GM18511 (cell line): ENCODE measurements at regions not wholly inside any gene's neighbourhood (a gene's known extent, or its start where the extent isn't known, plus 50 kb on each side); places are given as distances from the start of the nearest gene placed in this dataset.

Experiments used
- ATAC-seq: cut with Tn5 transposase; IDR thresholded peaks from one replicate; pipeline ENCODE4 v1.9.1; 2021; ENCODE audit warnings: mild to moderate bottlenecking, moderate library complexity; ENCODE audit not compliant: unreplicated experiment

DNA sequence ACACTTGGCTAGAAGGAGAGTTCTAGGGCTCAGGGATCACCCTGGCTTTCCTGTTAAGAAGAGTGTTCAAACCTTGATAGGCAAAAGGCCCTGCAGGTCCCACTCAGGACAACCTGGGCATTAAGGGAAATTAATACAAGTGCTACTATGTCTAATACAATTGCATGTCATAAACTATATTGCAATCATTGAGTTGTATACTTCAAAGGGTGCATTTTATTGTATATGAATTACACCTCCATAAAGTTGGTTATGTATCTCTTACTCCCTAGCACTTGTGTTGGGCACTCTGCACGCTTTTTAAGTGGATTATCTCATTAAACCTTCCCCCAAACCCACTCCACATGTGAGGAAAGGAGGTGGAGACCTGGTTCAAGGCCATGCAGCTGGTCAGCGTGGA lies 172.1 kb upstream of the GLI2 start:
- ATAC-seq = no peak

DNA sequence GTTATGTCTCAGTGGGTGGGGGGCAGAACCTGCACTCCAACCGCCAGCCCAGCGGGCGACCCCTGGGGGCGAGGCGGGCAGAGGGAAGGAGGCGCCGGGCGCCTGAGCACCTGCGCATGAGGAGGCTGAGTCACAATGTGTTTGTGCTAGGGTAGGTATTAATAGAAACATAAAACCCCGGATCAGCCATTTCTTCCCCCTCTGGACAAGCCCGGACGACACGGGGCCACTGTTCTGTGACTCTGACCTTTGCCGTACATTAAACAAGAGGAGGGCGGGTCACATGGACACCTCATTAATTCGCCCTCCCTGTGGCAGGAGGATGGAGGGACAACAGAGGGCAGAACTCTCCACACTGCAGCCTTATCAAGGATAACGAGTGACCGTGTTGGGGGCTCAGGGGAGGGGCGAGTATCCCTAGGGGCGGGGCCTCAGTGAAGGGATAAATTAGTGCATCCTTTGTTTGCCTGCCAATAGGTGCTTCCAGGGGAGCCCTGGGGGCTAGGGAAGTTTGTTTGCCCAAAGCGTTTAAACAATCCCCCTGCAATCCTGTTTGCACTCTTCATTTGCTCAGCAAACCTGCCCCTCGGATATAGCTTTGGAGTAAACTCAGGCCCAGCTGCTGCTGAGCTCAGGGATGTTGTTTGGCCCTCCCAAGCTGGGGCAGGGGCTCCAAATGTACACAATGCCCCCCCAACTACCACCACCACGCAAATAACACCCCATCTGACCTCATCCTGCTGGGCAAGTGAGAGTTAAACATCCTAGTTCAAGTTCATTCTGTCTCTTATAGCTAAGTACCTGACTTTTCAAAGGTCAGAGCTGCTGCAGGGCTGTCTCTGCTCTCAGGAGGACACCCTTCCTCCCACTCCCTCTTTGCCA lies 171.2 kb upstream of the GLI2 start:
- ATAC-seq = no peak

DNA sequence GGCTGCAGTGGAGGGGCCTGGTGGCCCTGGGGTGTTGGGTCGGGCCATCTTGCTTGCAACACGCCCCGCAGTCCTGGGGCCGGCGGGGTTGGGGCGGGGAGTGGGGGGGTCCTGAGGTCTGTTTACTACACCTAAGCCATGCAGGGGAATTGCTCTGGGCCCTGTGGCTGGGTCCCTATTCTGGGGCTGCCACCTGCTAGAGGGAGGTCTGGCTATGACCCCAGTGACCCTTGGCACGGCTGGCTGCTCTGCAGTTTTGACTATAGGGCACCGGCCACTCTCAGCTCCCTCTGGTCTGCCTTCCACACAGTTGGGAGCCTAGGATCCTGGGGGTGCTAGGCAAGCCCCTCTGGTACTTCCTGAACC lies 170.6 kb upstream of the GLI2 start:
- no peak for ATAC-seq

DNA sequence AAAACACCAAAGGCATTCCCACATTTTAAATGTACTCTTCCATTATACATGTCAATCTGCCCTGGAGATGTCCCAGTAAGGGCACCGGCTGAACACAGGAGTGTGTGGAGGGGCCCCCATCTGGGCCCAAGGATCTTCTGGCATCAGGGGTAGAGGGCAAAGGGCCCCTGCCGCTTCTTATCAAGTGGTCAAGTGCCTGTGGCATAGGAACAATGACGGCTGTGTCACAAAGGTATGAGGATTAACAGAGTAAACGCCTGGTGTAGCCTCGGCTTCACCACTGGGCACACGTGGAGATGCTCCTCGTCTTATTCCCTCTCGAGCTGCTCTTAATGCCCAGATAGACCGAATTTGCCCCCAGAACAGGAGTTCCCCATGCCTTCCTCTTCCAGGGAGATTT lies 169.7 kb upstream of the GLI2 start:
- no peak for ATAC-seq

DNA sequence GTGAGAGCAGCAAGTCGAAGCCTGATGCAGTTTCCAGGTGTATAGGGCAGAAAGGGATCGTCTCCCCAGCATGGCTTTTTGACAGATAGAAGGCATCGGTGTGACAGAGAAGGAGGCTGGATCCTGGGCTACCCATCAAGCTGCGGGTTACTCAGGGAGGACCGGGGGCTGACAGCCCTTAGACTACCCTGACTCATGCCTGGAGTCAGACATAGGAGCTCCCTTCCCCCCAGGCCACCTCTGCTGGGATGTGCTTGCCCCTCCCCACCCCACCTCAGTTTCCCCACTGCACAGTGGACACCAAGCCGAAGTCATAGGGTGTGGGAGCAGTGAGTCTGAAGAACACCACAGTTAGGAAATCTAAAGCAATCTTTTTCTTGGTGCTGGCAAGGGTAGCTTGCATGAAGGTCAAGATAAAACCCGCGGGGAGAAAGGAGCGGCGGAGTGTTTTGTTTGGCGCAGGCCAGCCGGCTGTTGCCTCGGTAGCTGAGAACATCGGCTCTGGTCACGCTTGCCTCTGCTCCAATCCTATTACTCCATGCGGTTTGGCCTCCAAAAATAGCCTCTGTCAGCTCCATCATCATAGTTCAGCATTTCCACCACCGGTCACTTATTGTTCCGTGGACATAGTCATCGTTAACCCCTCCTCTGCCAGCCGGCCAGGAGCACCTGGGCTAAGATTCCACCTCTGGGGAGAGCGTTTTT lies 169.2 kb upstream of the GLI2 start:
- ATAC-seq = no peak

DNA sequence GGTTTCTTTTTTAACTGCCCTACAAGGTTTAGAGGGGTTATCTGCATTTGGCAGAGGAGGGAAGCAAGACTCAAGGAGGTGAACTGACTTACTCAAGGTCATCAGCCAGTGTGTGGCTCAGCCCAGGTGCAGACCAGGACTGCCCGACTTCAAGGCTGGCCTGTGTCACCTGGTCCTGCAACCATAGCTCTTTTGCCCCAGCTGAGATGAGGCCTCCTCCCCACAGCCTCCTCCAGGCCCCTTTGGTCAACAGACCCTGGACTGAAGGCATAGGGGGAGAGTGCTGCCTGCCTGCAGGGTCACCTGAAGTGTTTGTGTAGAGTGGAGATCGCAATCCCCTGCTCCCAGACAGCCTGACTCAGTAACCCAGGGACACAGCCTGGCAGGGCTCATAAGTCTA lies 168.5 kb upstream of the GLI2 start:
- ATAC-seq = no peak

DNA sequence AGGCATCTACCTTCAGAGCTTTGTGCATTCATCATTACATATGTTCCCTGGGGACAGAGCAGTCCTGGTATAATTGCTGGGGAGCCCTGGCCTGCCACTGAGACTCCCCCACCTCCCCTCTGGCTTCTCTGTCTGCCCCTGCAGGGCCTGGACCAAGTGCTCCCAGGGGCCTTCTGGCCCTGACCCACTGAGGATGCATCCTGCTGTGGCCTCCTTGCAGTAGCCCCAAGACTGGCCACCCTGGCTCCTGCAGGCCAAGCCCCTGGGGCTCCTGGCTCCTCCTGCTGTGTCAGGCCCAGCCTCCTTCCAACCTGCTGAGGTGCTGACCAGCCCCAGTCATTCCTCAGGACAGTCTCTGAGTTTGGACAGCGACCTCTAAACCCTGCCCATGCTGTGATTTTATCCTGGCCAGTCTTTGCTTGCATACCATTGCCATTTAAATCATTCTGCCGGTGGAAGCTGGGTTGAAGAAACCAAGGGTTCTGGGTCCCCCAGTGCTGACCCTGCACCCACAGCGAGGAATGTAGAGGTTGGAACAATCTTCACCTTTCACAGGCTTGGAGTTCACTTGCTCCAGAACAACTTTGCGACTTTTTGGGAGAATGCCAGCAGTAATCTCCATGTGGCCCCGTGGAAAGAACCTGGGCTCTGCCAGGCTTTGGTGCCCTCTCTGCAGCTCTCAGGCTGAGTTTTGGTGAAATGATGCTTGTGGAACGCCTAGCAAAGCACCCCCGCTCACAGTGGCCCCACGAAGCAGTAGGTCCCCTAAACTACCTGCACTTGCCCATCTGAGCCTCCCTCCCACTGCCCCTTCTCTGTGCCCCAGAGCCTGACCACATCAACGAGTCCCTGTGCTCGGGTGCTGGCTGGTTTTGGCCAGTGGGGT lies 167.3 kb upstream of the GLI2 start:
- ATAC-seq = no peak

DNA sequence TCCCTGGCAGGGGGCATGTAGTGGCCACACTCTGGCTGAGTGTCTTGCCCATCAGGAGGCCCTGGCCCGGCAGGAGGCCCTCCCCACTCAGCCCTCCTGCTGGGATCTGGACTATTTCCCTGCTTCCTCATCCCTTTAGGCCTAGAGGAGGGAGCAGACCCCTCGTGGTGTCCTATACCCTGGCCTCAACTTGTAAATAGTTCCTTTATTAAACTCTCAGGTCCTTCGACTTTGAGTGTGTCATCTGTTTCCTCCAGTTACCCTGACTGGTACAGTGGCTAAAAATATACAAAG lies 166.7 kb upstream of the GLI2 start:
- no peak for ATAC-seq

DNA sequence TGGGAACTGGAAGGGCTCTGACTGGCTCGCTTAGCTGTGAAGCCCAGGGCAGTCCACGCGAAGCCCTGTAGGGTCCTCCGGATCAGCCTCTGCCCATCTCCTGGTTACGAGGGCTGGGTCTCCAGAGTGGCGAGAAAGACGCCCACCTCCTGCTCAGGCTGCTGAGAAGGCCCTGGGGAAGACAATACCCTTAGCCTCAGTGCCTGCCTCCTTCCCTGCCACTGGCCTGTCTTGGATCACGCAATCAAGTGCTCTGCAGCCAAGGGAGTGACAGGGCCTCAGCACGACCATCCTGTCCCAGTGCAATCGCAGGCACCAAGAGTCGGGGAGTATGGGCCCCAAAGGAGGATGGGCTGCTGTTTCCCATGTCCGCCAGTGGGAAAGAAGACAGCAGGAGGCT lies 165.7 kb upstream of the GLI2 start:
- ATAC-seq = no peak

DNA sequence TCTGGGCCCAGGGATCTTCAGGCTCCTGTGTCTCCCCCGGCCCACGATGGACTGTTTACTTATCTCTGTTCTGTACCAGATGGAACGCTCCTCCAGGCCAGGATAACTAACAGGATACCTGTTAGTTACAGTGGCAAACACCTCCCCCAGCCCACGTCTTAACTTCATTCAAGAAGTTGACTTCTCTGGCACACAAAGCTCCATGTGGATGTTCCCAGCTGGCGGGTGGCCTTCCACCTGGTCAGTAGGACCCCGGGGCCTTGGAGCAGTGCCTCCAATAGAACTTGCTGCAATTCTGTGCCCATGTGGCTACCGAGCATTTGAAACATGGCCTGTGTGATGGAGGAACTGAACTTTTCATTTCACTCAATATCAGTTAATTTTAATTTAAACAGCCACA lies 165.1 kb upstream of the GLI2 start:
- no peak for ATAC-seq

DNA sequence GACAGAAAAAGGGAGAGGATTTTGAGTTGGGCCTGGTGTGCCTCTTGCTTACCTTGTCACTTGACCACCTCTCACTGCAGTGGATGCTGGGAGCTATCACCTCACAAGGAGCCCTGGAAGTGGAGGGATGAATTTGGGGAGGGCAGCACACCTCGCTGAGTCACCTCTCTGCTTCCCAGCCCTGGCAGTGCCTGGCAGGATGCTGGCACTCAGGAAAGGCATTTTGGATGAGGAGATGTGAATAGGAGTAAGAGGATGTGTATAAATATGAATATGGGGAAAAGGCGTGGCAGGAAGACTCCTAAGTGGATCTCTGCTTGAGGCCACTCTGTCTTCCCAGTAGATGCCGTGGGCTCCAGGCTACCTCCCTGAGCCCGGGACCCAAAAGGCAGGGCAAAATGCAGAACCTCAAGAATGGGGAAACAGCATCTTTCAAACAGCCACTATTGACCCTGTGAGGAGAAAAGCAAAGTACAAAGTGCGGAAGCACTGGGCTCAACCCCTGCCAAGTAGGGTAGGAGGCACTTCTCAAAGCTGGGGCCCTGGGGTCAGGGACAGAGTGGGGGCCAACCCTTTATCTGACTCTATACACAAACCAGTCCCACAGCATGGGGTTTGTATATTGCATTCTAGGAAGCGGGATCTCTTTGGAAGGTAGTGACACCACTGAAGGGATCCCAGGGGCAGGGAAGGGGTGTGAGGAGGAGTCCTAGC lies 164.5 kb upstream of the GLI2 start:
- no peak for ATAC-seq

DNA sequence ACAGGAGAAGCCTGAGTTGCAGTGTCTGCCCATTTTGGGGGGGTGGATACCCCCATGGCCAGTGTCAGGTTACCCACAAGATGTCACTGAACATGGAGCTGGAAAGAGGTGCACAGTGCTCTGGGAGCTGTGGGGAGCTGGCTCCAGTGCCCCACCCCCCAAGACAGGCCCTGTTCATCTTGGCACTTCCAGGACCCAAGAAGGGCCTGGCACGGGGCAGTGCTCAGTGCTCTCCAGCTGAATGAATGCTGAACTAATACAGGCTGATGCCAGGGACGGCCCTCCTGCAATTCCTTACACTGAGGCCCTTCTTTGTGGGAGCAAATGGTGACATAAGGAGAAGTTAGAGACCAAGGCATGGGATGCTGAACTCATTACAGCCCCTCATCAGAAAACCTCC lies 163.4 kb upstream of the GLI2 start:
- no peak for ATAC-seq

DNA sequence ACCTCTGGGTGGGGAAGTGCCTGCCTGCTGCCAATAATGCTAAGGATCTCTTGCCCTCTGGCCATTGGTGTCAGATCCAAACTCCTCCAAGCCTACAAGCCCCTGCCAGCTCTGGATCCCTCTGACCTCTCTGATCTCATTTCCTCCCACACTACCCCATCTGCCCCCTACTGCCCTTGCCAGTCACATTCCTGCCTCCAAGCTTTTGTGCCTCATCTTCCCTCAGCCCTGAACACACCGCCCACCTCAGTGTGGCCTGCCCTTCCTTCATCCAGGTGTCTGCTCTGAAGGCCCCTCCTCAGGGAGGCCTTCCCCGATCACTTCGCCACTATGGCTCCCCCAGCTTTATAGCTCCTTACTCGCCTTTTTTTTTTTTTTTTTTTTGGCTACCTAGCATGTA lies 161.0 kb upstream of the GLI2 start:
- ATAC-seq = no peak

DNA sequence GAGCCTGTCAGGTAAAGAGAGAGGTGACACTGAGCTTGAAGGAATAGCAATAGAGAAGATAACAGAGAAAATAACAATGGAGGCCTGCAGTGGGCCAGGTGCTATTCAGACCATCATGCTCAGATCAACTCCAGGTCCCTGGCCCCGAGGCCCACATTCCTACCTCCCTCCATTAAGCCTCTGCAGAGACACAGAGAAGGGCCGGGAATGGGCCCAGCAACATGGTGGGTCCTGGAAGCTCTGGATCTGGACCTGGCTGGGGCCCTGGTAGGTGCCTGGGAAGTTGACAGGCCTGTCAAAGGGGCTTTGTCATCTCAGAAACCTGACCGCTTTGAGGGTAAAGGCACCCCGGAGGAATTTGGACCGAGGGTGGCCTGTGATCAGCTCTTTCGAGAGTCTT lies 159.7 kb upstream of the GLI2 start:
- ATAC-seq = no peak

DNA sequence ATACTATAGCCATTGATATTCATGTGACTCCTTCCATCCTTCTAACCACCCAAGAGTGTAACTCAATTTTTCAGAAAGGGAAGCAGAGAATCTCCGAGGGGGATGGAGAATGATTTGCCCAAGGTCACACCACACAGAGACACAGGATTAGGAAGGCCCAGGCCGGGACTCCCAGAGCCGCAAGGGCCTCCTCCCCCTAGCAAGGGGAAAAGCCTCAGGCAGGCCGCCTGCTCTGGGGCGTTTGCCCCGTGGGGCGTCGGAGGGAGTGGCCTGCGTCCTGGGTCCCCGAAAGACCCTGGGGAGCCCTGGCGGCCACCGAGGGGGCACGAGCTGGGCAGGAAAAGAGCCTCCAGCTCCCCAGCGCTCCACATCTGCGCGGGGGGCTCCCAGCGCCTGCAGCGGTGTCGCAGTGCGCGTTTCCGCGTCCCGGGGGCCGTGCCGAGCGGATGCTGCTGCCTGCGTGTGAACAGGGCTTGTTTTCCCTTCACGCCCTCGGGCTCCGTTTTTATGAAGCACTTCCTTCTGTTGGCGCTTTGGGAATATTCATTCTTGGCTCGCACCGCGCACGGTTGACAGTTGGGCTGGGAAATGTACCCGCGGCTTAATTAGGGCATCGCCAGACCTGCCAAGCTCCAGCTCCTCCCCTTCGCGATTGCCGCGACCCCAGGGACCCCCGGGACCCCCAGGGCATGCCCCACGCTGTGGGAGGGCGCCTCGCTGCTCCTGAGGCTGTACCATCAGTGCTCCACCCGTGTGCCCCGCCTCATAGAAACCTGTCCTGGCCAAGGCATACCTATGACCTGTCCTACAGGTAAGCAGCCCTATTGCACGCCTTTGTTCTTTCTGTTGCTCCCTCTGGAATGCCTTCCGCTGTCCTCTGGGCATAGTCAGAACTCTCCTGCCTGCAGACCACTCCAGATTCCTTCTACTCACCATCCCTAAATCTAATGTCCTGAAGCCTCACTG lies 158.9 kb upstream of the GLI2 start:
- ATAC-seq = no peak

DNA sequence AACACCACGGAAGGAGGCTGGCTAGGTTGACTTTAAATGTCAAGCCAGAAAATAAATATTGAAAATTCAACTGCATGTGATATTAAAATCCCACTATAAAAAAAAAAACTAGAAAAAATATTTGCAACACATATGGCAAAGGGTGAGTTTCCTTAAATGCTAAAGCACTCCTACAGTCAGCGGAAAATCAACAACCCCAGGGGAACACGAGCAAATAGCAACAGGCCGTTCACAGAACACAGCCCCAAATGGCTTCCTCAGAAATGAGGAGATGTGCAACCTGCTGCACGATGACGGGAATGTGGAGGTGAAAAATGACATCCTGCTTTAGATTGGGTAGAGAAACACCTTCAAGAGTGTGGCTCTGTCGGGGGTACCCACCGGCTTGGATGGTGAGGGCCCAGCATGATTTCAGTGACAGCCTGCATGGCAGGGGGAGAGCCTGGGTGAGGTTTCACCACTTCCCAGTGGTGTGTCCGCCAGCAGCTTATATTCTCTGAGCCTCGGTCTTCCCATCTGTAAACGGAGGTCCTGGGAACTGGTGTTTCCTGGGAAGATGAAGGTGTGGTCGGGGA lies 157.9 kb upstream of the GLI2 start:
- ATAC-seq = no peak

DNA sequence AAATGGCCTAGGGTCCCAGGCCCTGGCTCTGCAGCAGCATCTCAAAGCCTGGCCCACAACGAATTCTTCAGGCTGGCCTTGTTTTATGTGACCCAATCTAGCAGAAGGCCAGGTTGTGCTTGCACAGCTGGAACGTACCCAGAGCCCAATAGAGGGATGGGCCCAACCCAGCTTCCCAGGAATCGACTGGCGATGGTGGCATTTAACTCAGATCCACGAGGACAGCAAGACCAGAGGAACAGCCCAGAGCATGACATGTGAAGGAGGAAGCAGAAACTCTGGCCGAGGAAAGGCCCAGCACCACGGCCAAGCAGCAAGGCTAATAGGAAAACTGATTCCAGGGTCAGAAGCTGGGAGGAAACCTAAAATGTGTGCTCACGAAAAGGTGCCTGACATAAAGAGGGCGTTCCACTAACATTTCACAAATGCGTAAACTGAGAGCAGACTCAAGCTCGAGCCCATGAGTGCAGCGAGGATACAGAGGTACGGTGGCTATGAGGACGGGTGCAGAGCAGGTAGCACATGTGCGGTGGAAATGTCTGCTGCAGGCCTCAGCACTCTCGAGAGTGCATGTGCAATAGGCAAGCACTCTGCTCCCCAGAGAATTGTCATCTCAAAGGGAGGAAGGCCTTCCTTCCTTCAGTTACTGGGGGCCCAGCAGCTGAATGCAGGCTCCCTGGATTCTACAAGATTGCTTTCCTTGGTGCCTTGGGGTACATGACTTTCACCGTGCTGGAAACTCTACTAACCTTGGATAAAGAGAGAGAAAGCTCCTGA lies 156.9 kb upstream of the GLI2 start:
- ATAC-seq = no peak

DNA sequence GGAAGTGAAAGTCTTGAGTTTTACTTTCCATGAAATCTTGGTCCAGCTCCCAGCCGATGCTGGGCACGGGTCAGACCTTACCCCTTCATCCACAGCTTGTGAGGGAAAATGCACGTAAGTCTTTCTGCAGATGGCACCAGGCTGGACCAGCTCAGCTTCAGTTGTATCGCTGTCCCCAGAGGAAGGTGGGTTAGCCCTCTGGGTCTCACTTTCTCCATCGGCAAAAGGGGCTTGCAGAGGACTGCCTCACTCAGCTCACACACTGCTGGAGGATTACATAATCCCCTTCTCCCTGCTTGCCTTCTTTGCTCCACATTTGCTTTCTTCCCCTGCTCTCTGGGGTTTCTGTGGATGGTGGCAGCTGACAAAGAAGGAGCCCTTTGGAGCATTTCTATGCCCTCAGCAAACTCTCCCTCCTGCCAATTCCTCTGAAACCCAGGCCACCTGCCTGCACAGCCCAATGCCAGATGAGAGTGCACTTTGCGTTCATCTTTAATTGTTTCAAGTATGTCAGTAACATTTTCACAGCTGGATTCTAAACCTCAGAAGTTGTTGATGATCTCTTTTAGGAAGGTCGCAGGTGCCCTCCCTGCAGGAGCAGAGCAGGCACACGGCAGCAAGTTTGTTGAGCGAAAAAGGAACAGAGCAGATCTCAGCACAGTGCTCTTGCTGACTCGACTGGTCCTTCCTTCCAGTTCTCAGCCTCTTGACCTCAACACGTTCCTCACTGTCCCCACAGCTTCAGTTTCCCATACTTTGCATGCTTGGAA lies 155.6 kb upstream of the GLI2 start:
- no peak for ATAC-seq
